NCI-H2107 (cell line): ENCODE measurements at regions not wholly inside any gene's neighbourhood (a gene's known extent, or its start where the extent isn't known, plus 50 kb on each side); places are given as distances from the start of the nearest gene placed in this dataset.

ENCODE experiments used
- DNase-seq: peaks from one replicate; lab custom pipeline; 2025; lab: John Stamatoyannopoulos, UW

GRCh38 chr20:12276011-12276673, 358.4 kb downstream of the BTBD3 start:
- no peak for DNase-seq

DNA sequence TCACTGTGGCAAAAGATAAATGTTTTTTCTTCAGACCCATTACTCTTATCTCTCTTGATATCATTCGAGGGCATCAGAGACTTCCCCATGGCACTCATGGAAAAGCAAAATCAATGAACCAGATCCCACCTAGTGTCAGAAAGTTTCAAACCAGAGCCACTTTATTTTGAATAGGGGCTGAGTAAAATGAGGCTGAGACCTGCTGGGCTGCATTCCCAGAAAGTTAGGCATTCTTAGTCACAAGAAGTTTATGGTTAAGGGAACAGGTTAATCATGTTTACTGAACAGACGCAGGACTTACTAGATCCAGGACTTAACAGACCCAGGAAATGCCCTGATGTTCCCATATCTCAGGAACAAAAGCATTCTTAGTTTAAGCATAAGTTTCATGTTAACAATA, 369.9 kb downstream of the BTBD3 start:
- DNase-seq, result no peak

DNA sequence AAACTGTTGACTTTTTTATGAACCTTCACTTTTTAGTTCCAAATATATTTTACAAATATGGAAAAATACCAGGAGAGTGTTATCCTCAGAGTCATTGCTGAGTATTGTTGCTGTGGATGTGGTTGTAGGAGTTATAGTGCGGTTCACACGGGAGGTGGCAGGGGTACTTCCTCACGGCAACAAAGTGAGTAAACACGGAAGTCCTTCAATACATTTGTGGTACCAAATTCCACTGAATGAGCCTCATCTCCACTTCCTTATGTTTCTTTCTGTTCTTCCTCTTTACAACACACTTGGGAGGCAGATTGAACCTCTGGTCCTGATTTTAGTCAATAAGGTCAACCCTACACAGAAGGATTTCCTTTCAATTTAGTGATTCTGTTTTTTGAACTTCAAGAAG, 371.8 kb downstream of the BTBD3 start:
- DNase-seq, result no peak

DNA sequence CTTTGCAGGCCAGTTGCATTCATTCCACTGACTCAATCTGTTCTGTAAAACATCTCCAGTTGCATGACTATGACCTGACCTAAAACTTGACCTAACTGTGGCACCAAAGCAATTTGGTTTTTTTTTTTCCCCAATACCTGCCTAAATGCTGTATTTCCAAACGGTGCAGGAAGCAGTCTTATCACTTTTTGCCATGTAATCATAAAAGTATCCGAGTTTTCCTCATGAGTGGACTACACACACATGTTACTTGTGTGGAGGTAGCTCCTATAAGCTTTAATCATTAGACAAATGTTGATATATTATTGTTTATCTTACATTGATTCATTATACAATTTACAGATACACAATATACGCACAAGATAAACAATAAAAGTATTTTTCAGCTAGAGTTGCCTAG, 373.7 kb downstream of the BTBD3 start:
- no peak for DNase-seq

GRCh38 chr20:12293900-12294299, 376.2 kb downstream of the BTBD3 start:
- DNase-seq, result no peak

DNA sequence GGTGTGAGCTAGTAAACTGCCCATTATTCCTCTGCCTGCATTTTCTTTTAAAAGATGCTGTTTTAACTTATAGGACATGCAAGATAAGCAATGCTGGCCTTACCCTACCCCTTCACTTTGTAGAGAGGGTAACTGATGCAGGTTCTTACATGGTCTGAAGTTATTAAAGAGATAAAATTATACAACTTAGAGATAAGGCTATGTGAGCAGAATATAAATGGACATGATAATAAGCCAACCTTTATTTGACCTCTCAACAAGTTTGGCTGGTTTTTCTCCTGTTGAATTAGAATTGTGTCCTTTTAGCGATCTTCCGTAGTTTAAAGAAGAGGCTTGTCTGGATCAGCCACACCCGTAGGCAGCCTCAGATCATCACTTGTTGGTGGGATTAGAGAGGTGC, 377.0 kb downstream of the BTBD3 start:
- DNase-seq, result no peak

DNA sequence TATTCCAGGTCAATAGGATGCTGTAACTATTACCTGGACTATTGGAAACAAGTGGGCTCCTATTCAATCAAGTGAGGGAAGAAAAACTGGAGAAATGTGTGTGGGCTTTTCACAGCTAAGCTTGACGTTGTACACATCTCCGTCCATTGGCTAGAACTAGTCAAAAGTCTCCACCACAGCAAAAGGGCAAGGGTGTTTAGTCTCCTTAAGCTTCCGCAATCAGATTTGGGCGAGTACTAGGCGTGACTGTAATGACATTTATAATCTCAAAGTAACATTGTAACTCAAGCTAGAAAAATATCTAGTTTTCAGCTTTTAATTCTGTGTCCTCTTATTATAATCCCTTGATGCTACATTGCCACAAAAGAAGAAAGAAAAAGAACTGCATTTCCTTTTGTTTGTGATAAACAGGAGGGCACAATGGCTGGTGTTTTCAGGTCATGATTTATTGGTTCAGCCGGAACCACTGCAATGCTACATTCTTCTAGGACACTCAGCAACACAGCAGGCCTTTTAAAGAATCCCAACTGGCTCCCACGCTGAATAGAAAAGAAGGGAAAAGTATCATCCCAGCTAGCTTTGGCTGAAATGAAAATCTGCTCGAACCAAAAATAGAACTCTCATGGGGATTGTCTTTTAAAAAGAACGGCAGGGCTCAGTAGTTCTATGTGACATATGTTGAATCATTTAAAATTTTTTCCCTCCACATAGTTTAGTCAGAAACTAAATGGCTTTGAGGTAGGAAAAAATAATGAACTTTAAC, 387.7 kb downstream of the BTBD3 start:
- DNase-seq, result no peak

- DNase-seq, result no peak
These were observed 388.4 kb downstream of the BTBD3 start for GRCh38 chr20:12306107-12306506.

- no peak for DNase-seq
These were observed 393.6 kb downstream of the BTBD3 start for GRCh38 chr20:12311094-12311865.

GRCh38 chr20:12315652-12316051, 398.0 kb downstream of the BTBD3 start:
- DNase-seq, result no peak

GRCh38 chr20:12316794-12317193, 399.1 kb downstream of the BTBD3 start:
- DNase-seq, result no peak

DNA sequence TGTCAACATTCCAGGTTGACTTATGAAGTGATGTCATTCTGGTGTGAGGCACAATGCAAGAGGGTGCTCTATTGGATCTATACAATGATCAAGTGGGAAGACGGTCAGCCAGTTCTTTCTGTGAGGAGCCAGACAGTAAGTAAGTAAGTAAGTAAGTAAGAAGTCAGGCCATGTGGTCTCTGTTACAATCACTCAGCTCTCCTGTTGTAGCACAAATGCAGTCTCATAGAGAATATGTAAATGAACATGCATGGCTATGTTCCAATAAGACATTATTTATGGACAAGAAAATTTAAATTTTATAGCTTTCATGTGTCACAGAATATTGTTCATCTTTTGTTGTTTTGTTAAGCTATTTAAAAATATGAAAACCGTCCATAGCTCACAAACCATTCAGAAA, 399.7 kb downstream of the BTBD3 start:
- no peak for DNase-seq

GRCh38 chr20:12318043-12318442, 400.4 kb downstream of the BTBD3 start:
- no peak for DNase-seq

DNA sequence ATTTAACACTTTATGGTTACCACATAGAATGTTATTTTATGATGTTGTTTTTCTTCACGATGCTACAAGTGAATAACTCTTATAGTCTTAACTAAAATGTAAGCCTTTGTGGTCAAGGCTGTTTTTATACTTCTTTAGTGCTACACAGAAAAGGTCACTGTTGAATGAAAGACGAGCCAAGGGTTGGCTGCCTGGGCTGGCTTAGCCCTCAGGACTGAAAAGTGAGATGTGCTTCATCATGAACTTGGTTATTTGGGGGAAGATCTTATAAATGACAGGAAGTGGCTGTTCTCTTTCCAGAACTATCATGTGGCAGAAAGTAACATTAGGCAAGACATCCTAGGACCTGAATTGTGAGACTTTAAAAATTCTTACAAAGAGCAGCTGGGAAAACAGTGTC, 404.0 kb downstream of the BTBD3 start:
- no peak for DNase-seq

- no peak for DNase-seq
These were observed 409.5 kb downstream of the BTBD3 start for GRCh38 chr20:12327205-12327604.

- no peak for DNase-seq
These were observed 413.5 kb downstream of the BTBD3 start for GRCh38 chr20:12331236-12331635.

DNA sequence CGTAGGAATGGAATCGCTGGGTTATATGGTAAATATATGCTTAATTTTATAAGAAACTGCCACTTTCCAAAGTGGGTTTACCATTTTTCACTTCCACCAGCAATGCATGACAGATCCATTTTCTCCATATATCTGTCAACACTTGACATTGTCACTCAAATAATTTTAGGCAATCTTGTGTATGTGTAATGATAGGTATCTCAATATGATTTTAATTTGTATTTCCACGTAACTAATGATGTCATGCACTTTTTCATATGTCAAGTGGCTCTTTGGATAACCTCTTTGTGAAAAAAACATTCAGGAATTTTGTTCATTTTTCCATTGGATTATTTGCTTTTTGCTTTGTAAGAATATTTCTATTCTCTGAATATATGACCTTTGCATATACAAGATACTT, 419.9 kb downstream of the BTBD3 start:
- DNase-seq, result no peak

DNA sequence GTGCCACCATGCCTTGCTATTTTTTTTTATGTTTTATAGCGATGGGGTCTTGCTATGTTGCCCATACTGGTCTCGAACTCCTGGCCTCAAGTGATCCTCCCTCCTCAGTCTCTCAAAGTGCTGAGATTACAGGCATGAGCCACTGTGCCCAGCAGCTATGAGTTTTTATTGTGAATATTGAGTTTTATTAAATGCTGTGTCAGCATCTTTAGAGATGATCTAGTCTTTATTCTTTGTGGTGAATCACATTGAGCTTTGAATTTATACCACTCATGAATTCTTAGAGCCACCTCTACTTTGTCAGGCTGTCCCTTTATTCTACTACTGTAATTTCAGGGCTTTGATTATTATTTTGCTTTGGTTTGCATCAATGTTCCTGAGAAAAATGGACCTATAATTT, 428.3 kb downstream of the BTBD3 start:
- DNase-seq, result no peak

DNA sequence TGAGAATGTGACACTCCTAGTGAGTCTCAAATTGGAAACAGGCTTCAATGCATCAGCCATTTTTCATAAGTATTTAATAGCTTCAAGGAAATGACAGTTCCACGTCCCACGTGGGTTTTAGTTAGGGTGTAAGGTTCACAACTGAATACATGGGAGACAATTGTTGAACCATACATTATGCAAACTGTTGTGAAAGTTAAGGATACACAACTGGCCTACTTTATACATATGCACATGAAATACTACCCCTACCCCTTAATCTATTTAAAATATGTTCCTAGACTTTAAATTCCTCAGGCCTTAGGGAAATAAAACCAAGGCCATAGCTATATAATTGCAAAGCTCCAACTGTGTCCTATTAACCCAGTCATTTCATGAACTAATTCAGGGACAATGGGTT, 436.1 kb downstream of the BTBD3 start:
- DNase-seq, result no peak

DNA sequence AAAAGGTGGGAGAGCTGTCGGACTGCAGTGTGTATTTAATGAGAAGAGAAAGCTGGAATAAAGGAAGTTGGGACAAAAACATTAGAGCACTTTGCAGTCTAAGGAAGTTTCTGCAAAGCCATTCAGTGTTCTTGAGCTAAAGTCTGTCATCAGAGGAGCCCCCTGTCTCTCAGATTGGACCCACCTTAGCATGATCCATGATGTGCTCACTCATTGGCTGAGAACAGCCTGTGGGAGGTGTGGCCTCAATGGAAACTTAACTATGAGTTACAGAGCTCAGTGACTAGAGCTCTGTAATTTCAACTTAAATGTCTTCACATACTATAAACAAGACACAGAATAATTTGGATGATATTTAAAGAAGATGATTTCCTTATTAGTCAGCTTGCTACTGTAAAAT, 437.0 kb downstream of the BTBD3 start:
- DNase-seq, result no peak

DNA sequence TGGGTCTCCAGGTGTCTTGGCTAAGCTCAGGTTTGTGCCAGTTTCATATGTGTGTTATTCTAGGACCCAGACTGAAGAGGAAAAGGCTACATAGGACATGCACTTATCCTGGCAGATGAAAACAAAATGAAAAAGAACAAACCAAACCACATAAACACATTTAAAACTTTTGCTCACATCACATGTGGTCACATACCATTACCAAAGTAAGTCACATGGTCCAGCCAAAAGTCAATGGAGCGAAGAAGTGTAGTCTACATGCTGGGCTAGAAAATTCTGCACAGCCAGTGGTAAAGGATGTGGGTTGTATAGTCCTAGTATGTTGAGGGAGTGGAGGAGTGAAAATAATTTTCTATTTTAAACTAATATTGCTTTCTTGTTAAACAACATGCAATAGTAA, 437.5 kb downstream of the BTBD3 start:
- no peak for DNase-seq

GRCh38 chr20:12358006-12358654, 440.4 kb downstream of the BTBD3 start:
- no peak for DNase-seq

DNA sequence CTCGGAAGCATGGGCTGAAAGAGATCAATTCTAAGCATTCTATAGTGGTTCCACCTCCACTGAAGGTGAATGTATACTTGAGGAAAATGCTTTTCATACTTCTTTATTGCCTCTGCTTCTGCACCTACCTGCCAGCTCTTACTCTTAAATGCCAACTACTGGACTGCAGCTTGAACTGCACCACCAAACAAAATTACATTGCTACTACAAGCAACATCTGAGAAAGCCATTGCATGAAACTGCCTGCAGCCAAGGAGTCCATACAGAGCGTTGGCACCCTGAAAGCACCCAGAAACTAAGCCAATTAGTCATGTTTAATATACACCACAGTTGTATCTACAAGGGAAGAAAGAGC, 440.9 kb downstream of the BTBD3 start:
- DNase-seq, result no peak
